GM12878 (cell line): ENCODE measurements at regions not wholly inside any gene's neighbourhood (a gene's known extent, or its start where the extent isn't known, plus 50 kb on each side); places are given as distances from the start of the nearest gene placed in this dataset.

Experiments
- ATAC-seq: fragments of 200-7000 bp; cut with Tn5 transposase; 3 replicates; pipeline ENCODE4 v1.9.1; 2020; ENCODE audit warnings: mild to moderate bottlenecking, moderate library complexity
- BruUV-seq: library from RNA; stranded (reverse); fragments of 400-500 nt; replicated peaks from 2 replicates; lab custom pipeline; 2021; lab: Mats Ljungman, UMichigan
- CTCF ChIA-PET: fragments of 300-600 bp; sonication (Branson Sonifier 250); formaldehyde crosslinking; extraction: SDS; loops from one replicate; lab custom pipeline; 2021; ENCODE audit warnings: inconsistent platforms; lab: Yijun Ruan, JAX
- POLR2A ChIA-PET: fragments of 350-600 bp; formaldehyde crosslinking; extraction: SDS; loops from one replicate; lab custom pipeline; 2021; ENCODE audit warnings: inconsistent platforms; lab: Charles Lee
- RAD21 ChIA-PET: fragments of 300-600 bp; sonication (Branson Sonifier 250); formaldehyde crosslinking; loops from one replicate; lab custom pipeline; 2023; ENCODE audit warnings: antibody characterized with exemption; ENCODE audit not compliant: unreplicated experiment; lab: Charles Lee
- SMC1A ChIA-PET: fragments of 300-600 bp; sonication (Branson Sonifier 250); formaldehyde crosslinking; loops from one replicate; lab custom pipeline; 2023; ENCODE audit not compliant: unreplicated experiment, uncharacterized antibody; lab: Charles Lee
- DNase-seq: peaks from one replicate; pipeline ENCODE4 v3.0.0-alpha.2; 2011; ENCODE audit warnings: low read depth, low spot score
- FAIRE-seq: peaks from 3 replicates; lab custom pipeline; 2011; peaks lifted over from hg19 to GRCh38; lab: Jason Lieb, UNC
- H2AFZ ChIP-seq: 2 replicates; pipeline ENCODE4 v1.6.0; 2011; ENCODE audit warnings: low read depth, low read length, control low read depth; ENCODE audit not compliant: control insufficient read depth
- H3K27ac ChIP-seq: 2 replicates; pipeline ENCODE4 v1.5.1; 2011; ENCODE audit warnings: control low read depth; ENCODE audit not compliant: control insufficient read depth, insufficient read depth
- H3K27me3 ChIP-seq, 2 experiments: replicated peaks in 1 of 2; 2 replicates each; pipeline versions ENCODE4 v1.6.0 to v1.6.1; 2011; ENCODE audit warnings: low read length in 1 of 2; ENCODE audit not compliant: control insufficient read depth in 2 of 2, insufficient read depth in 2 of 2
- H3K36me3 ChIP-seq, 2 experiments: 2 replicates each; pipeline ENCODE4 v1.5.1; 2011; ENCODE audit warnings: low read length in 1 of 2; ENCODE audit not compliant: control insufficient read depth in 2 of 2, insufficient read depth in 2 of 2
- H3K4me1 ChIP-seq: 2 replicates; pipeline ENCODE4 v1.6.1; 2011; ENCODE audit warnings: mild to moderate bottlenecking, low read length, moderate library complexity, mixed read lengths; ENCODE audit not compliant: control insufficient read depth, insufficient read depth
- H3K4me2 ChIP-seq: 2 replicates; pipeline ENCODE4 v1.6.0; 2011; ENCODE audit warnings: control low read depth; ENCODE audit not compliant: control insufficient read depth, insufficient read depth
- H3K4me3 ChIP-seq: fragments of 200-600 bp; sonication (generic); 2 replicates; pipeline ENCODE4 v1.5.1; 2016
- H3K79me2 ChIP-seq: 2 replicates; pipeline ENCODE4 v1.6.0; 2011; ENCODE audit warnings: low read length; ENCODE audit not compliant: control insufficient read depth, insufficient read depth
- H3K9ac ChIP-seq: 2 replicates; pipeline ENCODE4 v1.8.0; 2011; ENCODE audit warnings: low read length, control low read depth, mixed read lengths; ENCODE audit not compliant: control insufficient read depth, insufficient read depth
- H3K9me3 ChIP-seq: replicated peaks from 3 replicates; pipeline ENCODE4 v1.5.1; 2011; ENCODE audit warnings: mild to moderate bottlenecking, low read length; ENCODE audit not compliant: control insufficient read depth, insufficient read depth
- H4K20me1 ChIP-seq: 2 replicates; pipeline ENCODE4 v1.6.0; 2011; ENCODE audit not compliant: control insufficient read depth, insufficient read depth
- CEBPB ChIP-seq, 2 experiments: fragments of 150-350 bp in 1 of 2; IDR thresholded peaks; 2 replicates each; pipeline ENCODE4 v1.6.1; 2012 to 2014; ENCODE audit warnings: low read depth in 2 of 2, low read length in 2 of 2, borderline replicate concordance in 1 of 2, inconsistent platforms in 1 of 2
- CEBPZ ChIP-seq: fragments of 150-350 bp; IDR thresholded peaks from 2 replicates; pipeline ENCODE4 v1.6.1; 2016; ENCODE audit warnings: low read depth, low read length
- EGR1 ChIP-seq, 2 experiments: IDR thresholded peaks; 1 replicate in 1 of 2; 2 replicates in 1 of 2; pipeline ENCODE4 v1.6.1; 2011 to 2012; ENCODE audit warnings: low read depth in 2 of 2, low read length in 2 of 2, borderline replicate concordance in 1 of 2, mild to moderate bottlenecking in 1 of 2, moderate library complexity in 1 of 2
- EP300 ChIP-seq, 2 experiments: fragments of 150-350 bp in 1 of 2; IDR thresholded peaks; 2 replicates each; pipeline ENCODE4 v1.6.1; 2011 to 2012; ENCODE audit warnings: low read depth in 2 of 2, low read length in 2 of 2, borderline replicate concordance in 1 of 2, improper control_type of control experiment in 1 of 2, inconsistent platforms in 1 of 2; ENCODE audit not compliant: control insufficient read depth in 1 of 2
- ESRRA ChIP-seq: IDR thresholded peaks from 2 replicates; pipeline ENCODE4 v1.6.1; 2012; ENCODE audit warnings: mild to moderate bottlenecking, low read length, improper control_type of control experiment
- LARP7 ChIP-seq: fragments of 450-650 bp; IDR thresholded peaks from 2 replicates; pipeline ENCODE4 v1.6.1; 2017; ENCODE audit warnings: mild to moderate bottlenecking
- WGBS: methylation state at CpG from one replicate; pipeline ENCODE4 v1.1.6; 2016; ENCODE audit warnings: low lambda C conversion rate; ENCODE audit not compliant: insufficient replicate concordance, insufficient coverage; ENCODE audit errors: missing lambda C conversion rate; 5-methylcytosine and 5-hydroxymethylcytosine counted together
- in situ Hi-C: fragments of 300-500 bp; cut with MboI; formaldehyde crosslinking; loops from 9 replicates; pipeline ENCODE4 v1.14.3; 2018; ENCODE audit warnings: mixed read lengths
- intact Hi-C: fragments of 100-400 bp; cut with micrococcal nuclease; formaldehyde crosslinking; loops from one replicate; pipeline ENCODE4 v1.14.2; 2022; ENCODE audit not compliant: unreplicated experiment

DNA sequence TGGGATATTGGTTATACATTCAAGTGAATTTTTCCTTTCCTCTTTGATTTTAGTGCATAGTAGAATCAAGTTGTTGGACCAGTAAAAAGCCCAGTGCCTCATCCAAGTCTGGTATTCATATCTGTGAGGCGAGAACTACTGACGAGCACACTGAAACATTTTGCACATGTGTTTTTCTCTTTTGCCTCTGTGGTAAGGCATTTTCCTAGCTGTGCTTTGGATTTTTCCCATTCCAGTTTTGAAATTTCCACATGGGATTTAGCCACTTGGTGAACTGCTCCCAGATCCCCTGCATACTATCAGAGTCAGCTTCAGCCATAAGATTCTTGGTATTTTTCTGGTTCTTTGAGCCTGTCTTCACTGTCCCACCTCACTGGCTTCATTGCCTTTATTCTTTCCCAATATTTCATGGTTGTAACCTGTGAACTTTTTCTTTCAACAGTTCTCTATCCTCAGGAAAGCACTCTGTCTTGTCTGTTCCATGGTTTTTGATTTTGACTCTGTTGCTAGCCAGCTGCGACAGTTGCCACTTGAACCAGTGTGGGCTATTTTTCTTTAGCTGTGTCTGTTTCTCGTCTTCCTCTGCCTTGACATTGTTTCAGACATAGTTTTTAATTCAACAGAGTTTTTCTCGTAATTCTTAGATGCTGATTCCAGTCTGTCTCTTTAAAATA lies 239.0 kb downstream of the REEP3 start:
- TF ChIP-seq CEBPZ, result no peak
- TF ChIP-seq CEBPB (IDR thresholded peaks at IDR 0.05; ENCODE audit: borderline replicate concordance in 1 of 2, low read depth in 2 of 2, low read length in 2 of 2), result no peak
- no peak for TF ChIP-seq EP300 (IDR thresholded peaks at IDR 0.05; ENCODE audit: borderline replicate concordance in 1 of 2, control insufficient read depth in 1 of 2, low read depth in 2 of 2, low read length in 2 of 2)
- TF ChIP-seq EGR1 (IDR thresholded peaks at IDR 0.05; ENCODE audit: borderline replicate concordance in 1 of 2, low read depth in 2 of 2, low read length in 2 of 2), result no peak
- TF ChIP-seq ESRRA, result no peak
- TF ChIP-seq LARP7, result no peak
- BruUV-seq, result no TSS peak
- intact Hi-C loops (no loop called here), in situ Hi-C loops (no loop called here)
- DNase-seq (no peak), FAIRE-seq (no peak), ATAC-seq (no peak)
- Histone ChIP-seq H3K27ac (no peak overlapping the region), H3K4me2 (no peak overlapping the region), H3K79me2 (no peaks in the 10 kb centered on the region), H3K4me3 (no peak overlapping the region), H3K36me3 (no peaks in the 10 kb centered on the region), H2AFZ (no peak overlapping the region), H3K9me3 (no peaks in the 10 kb centered on the region), H3K4me1 (no peaks in the 10 kb centered on the region), H3K27me3 (no peaks in the 10 kb centered on the region), H4K20me1 (no peaks in the 10 kb centered on the region), H3K9ac (no peak overlapping the region)
- ChIA-PET RAD21 (no interaction called here), POLR2A (interaction anchor here (0.6 kb wide), 1 partner anchor 622 kb away, joined by 3 read pairs; no protein-coding TSS in a partner anchor), SMC1A (no interaction called here), CTCF (interaction anchor here (0.6 to 1.3 kb wide), 2 partner anchors 593 to 594 kb away, joined by 3 to 5 read pairs; no protein-coding TSS in a partner anchor)
- WGBS, result 52% methylated on average over 5 of the region's 5 CpGs
